WTC11 (cell line): ENCODE measurements at regions not wholly inside any gene's neighbourhood (a gene's known extent, or its start where the extent isn't known, plus 50 kb on each side); places are given as distances from the start of the nearest gene placed in this dataset.
"Not testable (repeated sequence)": the region's sequence is repeated elsewhere in the genome, so short reads cannot be mapped to it uniquely, and the experiment has no call there.

ENCODE experiments used
- ESRRA ChIP-seq: sonication (generic); formaldehyde crosslinking; IDR thresholded peaks from 2 replicates; pipeline ENCODE4 v1.8.1; 2022; ENCODE audit warnings: mild to moderate bottlenecking, missing genetic modification reagents, borderline replicate concordance
- HMGA2 ChIP-seq: fragments of 250-450 bp; sonication (Bioruptor Pico); IDR thresholded peaks from 2 replicates; pipeline ENCODE4 v1.4.0; 2021; ENCODE audit warnings: mild to moderate bottlenecking, moderate library complexity
- NR2C2 ChIP-seq: sonication (generic); formaldehyde crosslinking; IDR thresholded peaks from 2 replicates; pipeline ENCODE4 v1.8.0; 2022; ENCODE audit warnings: mild to moderate bottlenecking, missing genetic modification reagents
- SMAD3 ChIP-seq: sonication (generic); formaldehyde crosslinking; IDR thresholded peaks from 2 replicates; pipeline ENCODE4 v1.8.0; 2022; ENCODE audit warnings: missing genetic modification reagents, mild to moderate bottlenecking, borderline replicate concordance
- TF ChIP-seq, protein P1 (sequence below): fragments of 200-600 bp; IDR thresholded peaks from 2 replicates; pipeline ENCODE4 v1.8.0; 2022; ENCODE audit warnings: antibody characterized with exemption
- TF ChIP-seq, protein P2 (sequence below): sonication (generic); formaldehyde crosslinking; IDR thresholded peaks from 2 replicates; pipeline ENCODE4 v1.8.1; 2023; ENCODE audit warnings: mild to moderate bottlenecking, missing genetic modification reagents, moderate library complexity
- TF ChIP-seq, protein P3 (sequence below): sonication (generic); formaldehyde crosslinking; IDR thresholded peaks from 2 replicates; pipeline ENCODE4 v1.8.0; 2022; ENCODE audit warnings: mild to moderate bottlenecking, missing genetic modification reagents
- TF ChIP-seq, protein P4 (sequence below): fragments of 250-450 bp; sonication (Bioruptor Pico); IDR thresholded peaks from 2 replicates; pipeline ENCODE4 v1.9.0; 2021; ENCODE audit warnings: mild to moderate bottlenecking
- TF ChIP-seq, protein P5 (sequence below): sonication (generic); formaldehyde crosslinking; IDR thresholded peaks from 2 replicates; pipeline ENCODE4 v1.8.0; 2023; ENCODE audit warnings: missing genetic modification reagents

DNA sequence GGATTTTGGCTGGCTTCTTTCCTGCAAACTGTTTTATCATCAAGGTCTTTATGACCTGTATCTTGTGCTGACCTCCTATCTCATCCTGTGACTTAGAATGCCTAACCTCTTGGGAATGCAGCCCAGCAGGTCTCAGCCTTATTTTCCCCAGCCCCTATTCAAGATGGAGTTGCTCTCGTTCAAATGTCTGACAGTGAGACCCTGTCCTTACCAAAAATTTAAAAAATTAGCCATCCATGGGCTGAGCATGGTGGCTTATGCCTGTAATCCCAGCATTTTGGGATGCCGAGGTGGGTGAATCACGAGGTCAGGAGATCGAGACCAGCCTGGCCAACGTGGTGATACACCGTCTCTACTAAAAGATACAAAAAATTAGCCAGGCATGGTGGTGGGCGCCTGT is 64.9 kb upstream of the GPR158 start:
- TF ChIP-seq, protein P1, sequence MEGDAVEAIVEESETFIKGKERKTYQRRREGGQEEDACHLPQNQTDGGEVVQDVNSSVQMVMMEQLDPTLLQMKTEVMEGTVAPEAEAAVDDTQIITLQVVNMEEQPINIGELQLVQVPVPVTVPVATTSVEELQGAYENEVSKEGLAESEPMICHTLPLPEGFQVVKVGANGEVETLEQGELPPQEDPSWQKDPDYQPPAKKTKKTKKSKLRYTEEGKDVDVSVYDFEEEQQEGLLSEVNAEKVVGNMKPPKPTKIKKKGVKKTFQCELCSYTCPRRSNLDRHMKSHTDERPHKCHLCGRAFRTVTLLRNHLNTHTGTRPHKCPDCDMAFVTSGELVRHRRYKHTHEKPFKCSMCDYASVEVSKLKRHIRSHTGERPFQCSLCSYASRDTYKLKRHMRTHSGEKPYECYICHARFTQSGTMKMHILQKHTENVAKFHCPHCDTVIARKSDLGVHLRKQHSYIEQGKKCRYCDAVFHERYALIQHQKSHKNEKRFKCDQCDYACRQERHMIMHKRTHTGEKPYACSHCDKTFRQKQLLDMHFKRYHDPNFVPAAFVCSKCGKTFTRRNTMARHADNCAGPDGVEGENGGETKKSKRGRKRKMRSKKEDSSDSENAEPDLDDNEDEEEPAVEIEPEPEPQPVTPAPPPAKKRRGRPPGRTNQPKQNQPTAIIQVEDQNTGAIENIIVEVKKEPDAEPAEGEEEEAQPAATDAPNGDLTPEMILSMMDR, result not testable (repeated sequence)
- TF ChIP-seq, protein P2, sequence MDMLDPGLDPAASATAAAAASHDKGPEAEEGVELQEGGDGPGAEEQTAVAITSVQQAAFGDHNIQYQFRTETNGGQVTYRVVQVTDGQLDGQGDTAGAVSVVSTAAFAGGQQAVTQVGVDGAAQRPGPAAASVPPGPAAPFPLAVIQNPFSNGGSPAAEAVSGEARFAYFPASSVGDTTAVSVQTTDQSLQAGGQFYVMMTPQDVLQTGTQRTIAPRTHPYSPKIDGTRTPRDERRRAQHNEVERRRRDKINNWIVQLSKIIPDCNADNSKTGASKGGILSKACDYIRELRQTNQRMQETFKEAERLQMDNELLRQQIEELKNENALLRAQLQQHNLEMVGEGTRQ, result not testable (repeated sequence)
- TF ChIP-seq, protein P3, sequence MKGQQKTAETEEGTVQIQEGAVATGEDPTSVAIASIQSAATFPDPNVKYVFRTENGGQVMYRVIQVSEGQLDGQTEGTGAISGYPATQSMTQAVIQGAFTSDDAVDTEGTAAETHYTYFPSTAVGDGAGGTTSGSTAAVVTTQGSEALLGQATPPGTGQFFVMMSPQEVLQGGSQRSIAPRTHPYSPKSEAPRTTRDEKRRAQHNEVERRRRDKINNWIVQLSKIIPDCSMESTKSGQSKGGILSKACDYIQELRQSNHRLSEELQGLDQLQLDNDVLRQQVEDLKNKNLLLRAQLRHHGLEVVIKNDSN (CRISPR knock-in tag), result not testable (repeated sequence)
- TF ChIP-seq, protein P4, sequence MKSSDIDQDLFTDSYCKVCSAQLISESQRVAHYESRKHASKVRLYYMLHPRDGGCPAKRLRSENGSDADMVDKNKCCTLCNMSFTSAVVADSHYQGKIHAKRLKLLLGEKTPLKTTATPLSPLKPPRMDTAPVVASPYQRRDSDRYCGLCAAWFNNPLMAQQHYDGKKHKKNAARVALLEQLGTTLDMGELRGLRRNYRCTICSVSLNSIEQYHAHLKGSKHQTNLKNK (CRISPR knock-in tag), result not testable (repeated sequence)
- TF ChIP-seq ESRRA; HMGA2 (CRISPR knock-in tag); NR2C2 (CRISPR knock-in tag); SMAD3 (CRISPR knock-in tag): not testable (repeated sequence)
- TF ChIP-seq, protein P5, sequence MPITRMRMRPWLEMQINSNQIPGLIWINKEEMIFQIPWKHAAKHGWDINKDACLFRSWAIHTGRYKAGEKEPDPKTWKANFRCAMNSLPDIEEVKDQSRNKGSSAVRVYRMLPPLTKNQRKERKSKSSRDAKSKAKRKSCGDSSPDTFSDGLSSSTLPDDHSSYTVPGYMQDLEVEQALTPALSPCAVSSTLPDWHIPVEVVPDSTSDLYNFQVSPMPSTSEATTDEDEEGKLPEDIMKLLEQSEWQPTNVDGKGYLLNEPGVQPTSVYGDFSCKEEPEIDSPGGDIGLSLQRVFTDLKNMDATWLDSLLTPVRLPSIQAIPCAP (CRISPR knock-in tag), result not testable (repeated sequence)
